HG03139 (cell line): ENCODE measurements at regions not wholly inside any gene's neighbourhood (a gene's known extent, or its start where the extent isn't known, plus 50 kb on each side); places are given as distances from the start of the nearest gene placed in this dataset.

Experiments used
- ATAC-seq: cut with Tn5 transposase; IDR thresholded peaks from one replicate; pipeline ENCODE4 v1.9.1; 2021; ENCODE audit not compliant: unreplicated experiment

GRCh38 chr6:43923376-43924221 lies 153.6 kb downstream of the VEGFA start:
- ATAC-seq, result no peak

GRCh38 chr6:43922426-43923375 lies 152.7 kb downstream of the VEGFA start:
- ATAC-seq, result no peak

DNA sequence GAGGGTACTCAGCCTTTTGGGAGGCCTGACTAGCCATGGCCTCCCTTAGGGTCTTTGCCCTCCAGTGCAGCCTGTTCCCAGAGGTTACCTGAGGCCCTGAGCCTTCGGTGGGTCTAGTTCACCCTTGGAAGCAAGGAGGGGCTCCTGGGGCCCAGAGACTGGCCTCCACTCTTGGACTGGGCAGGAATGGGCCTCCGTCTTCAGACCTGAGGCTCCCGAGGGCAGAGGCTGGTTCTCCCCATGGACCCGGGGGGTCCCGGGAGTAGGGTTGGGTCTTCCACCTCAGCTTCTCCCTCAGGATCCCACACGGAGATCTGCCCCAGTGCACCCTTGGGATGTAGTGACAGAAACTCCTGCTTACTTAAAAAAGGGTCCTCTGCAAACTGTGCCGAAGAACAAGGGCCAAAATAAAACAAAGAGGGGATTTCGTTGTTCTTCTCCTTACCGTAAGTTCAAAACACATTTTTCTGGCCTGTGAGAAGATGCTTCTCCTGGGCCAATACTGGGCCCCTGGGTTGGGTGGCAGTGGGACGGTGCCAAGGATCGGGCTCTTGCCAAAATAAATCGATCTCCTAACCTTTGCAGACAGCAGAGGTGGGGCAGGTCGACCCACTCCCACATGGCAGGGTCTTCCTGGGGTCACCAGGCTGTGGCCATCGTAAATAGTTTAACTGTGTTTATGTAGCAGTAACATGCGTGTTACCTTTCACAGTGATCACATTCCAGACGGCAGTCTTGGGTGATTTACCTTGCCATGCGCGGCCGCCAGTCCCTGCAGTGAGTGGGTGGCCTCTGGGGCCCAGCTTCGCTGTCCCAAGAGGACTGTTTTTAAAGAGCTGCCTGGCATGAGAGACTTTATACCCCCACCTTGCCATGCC lies 151.8 kb downstream of the VEGFA start:
- ATAC-seq, result no peak

DNA sequence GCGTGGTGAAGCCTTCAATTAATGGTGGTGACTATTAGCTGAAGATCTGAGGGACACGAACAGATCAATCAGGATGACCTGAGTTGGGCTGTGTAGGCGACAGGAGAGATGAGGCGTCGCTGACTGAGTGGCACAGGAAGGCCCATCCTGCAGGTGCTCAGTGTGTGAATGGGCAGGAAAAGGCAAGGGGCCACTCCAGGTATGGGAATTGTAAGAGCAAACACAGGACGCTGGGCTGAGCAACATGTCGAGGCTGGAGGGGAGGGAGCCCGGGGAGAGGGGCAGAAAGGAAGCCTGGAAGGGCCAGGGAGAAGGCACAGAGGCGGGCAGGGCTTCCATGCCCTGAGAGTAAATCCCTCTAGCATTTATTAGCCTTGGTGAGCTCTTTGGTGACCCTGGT lies 151.0 kb downstream of the VEGFA start:
- ATAC-seq, result no peak

- ATAC-seq, result no peak
These were observed 149.8 kb downstream of the VEGFA start for GRCh38 chr6:43919774-43920173.

GRCh38 chr6:43917878-43918382 lies 147.9 kb downstream of the VEGFA start:
- ATAC-seq, result no peak

GRCh38 chr6:43916924-43917877 lies 147.2 kb downstream of the VEGFA start:
- ATAC-seq, result no peak

GRCh38 chr6:43915986-43916923 lies 146.2 kb downstream of the VEGFA start:
- no peak for ATAC-seq

DNA sequence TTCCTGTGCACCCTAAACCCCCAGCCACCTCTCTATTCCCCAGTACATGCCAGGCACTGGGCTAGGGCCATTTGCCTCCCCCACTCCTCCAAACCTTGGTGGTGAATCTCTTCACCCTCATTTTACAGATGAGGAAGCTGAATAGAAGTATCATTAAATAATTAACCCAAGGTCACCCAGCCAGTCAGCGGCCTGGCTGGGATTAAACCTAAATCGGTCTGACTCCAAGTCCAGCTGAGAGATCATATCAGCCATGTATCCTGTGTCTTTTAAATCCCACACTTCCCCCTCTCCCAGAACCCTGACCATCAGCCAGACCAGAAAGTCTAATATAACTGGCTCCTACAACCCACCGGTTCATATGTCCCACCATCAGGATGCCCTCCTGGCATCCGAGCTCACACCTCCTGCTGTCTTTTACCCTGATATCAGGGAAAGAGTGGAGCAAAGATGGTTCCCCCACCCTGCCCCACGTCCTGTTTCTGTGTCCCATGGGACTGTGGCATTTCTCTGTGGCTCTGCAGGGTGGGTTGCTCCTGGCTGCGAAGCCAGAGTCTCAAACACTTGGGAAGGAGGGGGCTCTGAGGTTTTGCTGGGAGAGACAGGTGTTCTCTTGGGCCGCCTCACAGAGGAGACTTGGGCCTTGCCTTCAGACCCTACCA lies 145.3 kb downstream of the VEGFA start:
- ATAC-seq, result no peak

DNA sequence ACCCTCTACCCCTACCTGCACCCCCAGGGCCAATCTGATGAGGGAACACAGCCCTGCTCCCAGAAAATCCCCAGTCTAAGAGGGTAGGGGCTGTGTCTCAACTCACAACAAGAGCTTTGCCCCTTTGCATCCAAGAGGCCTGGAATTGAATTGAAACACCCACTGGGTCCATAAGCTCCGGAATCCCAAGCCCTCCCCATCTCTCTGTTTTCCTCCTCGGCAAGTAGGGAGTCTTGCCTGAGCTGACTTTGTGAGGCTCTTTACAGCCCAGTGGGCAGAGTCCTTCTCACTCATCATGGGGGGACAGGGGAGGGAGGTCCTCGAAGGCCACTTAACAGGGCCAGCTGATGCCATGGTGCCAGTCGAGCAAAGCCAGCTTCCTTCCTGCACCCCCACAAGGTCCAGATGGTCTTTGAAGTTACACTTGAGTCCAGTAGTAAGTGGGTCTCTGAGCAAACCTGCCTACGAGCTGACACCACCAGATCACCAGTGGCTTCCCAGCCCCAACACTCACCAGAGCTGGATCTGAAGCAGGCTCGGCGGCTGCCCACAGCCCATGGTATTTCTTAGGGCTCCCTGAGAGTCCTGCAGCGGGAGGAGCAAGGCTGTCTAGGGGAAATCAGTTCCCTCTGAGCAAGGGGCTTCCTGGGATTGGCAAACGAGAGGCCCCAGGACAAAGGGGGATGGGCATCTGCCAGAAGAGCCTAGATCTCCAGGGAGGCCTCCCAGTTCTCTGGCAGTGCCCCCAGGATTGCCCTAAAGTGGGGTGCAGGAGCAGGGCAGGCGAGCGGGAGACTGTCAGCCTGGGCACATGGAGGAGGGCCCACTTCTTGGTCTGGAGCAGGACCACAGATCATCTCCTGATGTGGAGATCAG lies 144.5 kb downstream of the VEGFA start:
- ATAC-seq, result no peak

DNA sequence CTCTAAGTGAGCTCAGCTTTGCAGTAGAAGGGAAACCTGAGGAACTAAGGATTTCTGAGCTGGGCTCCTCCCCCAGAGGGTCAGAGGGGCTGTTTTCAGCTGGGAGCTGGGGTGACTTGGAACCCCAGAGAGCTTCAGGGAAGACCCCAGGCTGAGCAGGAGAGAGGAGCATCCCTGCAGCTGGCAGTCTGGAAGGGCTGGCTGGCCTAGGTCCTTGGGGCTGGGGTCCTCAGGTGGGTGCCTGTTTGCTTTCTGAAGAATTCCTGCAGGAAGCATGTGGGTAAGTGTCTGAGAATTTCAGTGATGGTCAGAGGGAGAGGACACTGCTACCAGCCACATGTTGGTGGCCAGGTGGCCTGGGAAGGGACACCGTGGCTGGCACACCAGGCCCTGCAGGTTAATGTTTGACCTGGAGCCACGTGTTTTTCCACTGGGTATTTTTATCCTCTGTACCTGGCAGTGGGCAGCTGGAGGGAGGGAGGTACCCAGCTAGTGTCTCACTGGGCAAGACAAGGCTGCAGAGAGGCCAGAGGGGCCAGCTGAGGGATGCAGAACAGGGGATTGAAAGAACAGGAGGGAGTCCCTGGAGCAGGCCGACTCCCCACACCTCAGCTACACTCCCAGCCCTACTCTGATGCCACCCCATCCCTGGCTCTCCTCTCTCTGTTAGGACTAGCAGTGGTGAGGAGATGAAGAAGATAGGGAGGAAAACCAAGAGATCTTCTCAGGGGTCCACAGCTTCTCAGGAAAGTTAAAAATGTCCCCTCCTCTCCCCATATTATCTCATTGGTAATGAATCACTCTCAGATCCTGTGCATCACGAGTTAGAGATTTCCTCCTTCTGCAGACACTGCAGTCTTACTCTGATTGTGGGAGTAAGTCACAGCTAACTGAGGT lies 143.6 kb downstream of the VEGFA start:
- ATAC-seq, result no peak

DNA sequence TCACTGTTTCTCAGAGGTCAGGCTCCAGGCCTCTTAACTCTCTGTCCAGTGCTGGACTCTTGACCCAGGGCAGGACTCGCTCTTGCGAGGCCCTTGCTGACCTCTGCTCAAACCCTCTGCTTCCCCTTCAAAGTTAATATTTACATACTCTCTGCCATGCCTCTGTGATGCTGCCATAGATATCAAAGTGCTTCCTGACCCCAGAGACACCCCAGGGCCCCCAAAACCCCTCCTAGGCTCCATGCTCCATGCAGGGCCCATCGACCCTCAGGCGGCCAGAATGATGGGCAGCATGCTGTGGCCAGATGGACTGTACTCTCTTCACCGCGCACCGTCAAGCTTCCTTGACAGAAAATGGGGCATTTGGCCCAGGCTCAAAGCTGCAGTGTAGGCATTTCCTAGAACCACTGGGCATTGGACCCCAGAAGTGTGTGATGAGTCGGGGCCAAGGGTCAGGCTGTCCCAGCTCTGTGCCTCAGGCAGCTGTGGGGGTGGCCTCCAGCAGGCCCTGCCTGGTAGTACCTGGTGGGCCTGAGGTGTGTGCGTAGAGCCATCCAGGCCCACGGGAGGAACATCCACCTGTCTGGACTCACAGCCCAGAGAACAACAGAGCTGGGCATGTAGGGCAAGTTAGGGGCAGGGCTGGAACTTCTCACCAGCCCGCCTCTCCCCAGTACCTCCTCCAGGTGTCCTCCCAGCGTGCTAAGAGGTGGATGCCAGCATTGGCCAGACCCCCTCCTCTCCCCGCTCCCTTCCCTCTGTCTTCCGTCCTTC lies 142.8 kb downstream of the VEGFA start:
- ATAC-seq, result no peak

DNA sequence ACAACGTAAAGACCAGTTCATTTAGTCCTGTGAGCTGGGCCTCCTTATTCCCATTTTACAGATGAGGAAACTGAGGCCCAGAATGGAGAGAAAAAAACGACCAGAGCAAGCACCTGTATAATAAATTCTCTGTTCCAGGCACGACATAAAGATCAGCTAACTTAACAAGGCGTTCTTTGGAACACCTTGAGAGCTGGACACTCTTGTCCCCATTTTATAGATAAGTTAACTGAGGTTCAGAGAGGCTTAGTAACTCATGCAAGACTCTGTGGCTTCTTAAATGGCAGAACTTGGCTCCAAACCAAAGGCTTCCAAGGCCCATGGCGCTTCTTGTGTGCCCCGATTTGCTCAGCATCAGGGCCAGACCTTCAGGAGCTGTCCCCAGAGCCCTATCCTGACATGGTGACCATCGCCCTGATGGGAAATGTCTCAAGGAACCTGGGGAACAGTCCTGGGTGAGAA lies 142.1 kb downstream of the VEGFA start:
- ATAC-seq, result no peak

DNA sequence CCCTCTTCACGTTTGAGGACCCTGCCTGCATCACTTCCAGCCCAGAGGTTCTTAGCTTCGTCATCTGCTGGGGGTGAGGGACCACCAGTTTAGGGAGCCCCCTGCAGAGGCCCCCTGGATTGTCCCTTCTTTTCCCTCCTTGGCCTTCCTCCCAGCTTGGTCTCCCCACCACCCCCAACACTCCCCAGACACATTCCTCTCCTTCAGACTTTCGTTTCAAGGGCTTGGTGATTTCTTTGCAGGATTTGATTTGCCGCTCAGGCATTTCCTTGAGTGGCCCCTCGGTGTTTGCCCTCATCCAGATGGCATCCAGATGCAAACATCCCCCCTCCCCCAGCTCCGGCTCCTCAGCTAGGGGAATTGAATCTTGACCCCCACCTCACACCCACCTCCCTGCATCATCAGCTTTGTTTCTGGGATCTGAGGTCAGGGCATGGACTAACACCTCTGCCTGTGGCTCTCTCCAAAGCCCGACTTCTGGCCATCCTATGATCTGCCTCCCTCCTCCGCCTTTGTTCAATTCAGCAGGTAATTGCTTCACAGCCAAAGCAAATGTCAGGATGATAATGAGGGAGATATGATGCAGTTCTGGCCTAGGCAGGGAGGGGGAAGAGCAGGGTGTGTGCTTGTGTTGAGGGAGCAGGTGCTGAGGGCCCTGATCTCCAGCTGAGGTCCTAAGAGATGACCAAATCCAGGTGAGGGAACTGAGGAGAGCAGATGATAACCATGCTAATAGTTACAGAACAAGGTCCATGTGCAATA lies 141.5 kb downstream of the VEGFA start:
- ATAC-seq, result no peak
